Loucy (cell line): ENCODE measurements at regions not wholly inside any gene's neighbourhood (a gene's known extent, or its start where the extent isn't known, plus 50 kb on each side); places are given as distances from the start of the nearest gene placed in this dataset.

Experiments used
- H2AFZ ChIP-seq: fragments of 200-600 bp; sonication (generic); 2 replicates; pipeline ENCODE4 v1.6.0; 2016; ENCODE audit warnings: antibody characterized with exemption, mild to moderate bottlenecking, low read length, moderate library complexity
- H3F3A ChIP-seq: fragments of 200-600 bp; 2 replicates; pipeline ENCODE4 v1.6.0; 2016; ENCODE audit warnings: antibody characterized with exemption, low read depth, mild to moderate bottlenecking
- H3K27me3 ChIP-seq: fragments of 200-600 bp; sonication (generic); 2 replicates; pipeline ENCODE4 v1.6.1; 2014; ENCODE audit warnings: low read length, mild to moderate bottlenecking; ENCODE audit not compliant: insufficient read depth, poor library complexity, severe bottlenecking
- H3K36me3 ChIP-seq: fragments of 200-600 bp; sonication (generic); 2 replicates; pipeline ENCODE4 v1.6.1; 2016; ENCODE audit warnings: low read length; ENCODE audit not compliant: insufficient read depth
- H3K4me1 ChIP-seq: fragments of 200-600 bp; sonication (generic); 2 replicates; pipeline ENCODE4 v1.5.1; 2014; ENCODE audit warnings: low read length, mild to moderate bottlenecking; ENCODE audit not compliant: insufficient read depth, poor library complexity, severe bottlenecking
- H3K4me2 ChIP-seq: fragments of 200-600 bp; sonication (generic); 2 replicates; pipeline ENCODE4 v1.6.0; 2014; ENCODE audit warnings: antibody characterized with exemption, low read length, low read depth, mild to moderate bottlenecking; ENCODE audit not compliant: poor library complexity, severe bottlenecking
- H3K4me3 ChIP-seq: fragments of 200-600 bp; sonication (generic); 2 replicates; pipeline ENCODE4 v1.5.1; 2014; ENCODE audit warnings: low read length, mild to moderate bottlenecking, mixed read lengths; ENCODE audit not compliant: poor library complexity, severe bottlenecking
- H3K79me2 ChIP-seq: fragments of 200-600 bp; sonication (generic); 2 replicates; pipeline ENCODE4 v1.6.1; 2014; ENCODE audit warnings: low read length; ENCODE audit not compliant: insufficient read depth
- H3K9ac ChIP-seq: fragments of 200-600 bp; sonication (generic); 2 replicates; pipeline ENCODE4 v1.6.0; 2014; ENCODE audit warnings: mild to moderate bottlenecking, low read depth, low read length, moderate library complexity; ENCODE audit not compliant: poor library complexity, severe bottlenecking
- H3K9me2 ChIP-seq: fragments of 200-600 bp; sonication (generic); replicated peaks from 2 replicates; pipeline ENCODE4 v1.6.1; 2016; ENCODE audit warnings: low read depth, low read length, mixed read lengths
- H3K9me3 ChIP-seq: fragments of 200-600 bp; sonication (generic); 2 replicates; pipeline ENCODE4 v1.6.1; 2014; ENCODE audit warnings: mild to moderate bottlenecking, antibody characterized with exemption, low read length, low read depth; ENCODE audit not compliant: insufficient read depth
- H4K20me1 ChIP-seq: fragments of 200-600 bp; sonication (generic); 2 replicates; pipeline ENCODE4 v1.6.0; 2014; ENCODE audit warnings: antibody characterized with exemption, low read length, mild to moderate bottlenecking; ENCODE audit not compliant: insufficient read depth, poor library complexity, severe bottlenecking
- EZH2phosphoT487 ChIP-seq: fragments of 200-600 bp; IDR thresholded peaks from 2 replicates; pipeline ENCODE4 v1.6.1; 2018; ENCODE audit warnings: antibody characterized with exemption, mild to moderate bottlenecking, moderate library complexity, borderline replicate concordance
- TF ChIP-seq, protein P1 (sequence below): fragments of 200-600 bp; sonication (generic); conservative IDR thresholded peaks from 2 replicates; pipeline ENCODE4 v1.5.1; 2014; ENCODE audit warnings: mild to moderate bottlenecking, antibody characterized with exemption, low read length

DNA sequence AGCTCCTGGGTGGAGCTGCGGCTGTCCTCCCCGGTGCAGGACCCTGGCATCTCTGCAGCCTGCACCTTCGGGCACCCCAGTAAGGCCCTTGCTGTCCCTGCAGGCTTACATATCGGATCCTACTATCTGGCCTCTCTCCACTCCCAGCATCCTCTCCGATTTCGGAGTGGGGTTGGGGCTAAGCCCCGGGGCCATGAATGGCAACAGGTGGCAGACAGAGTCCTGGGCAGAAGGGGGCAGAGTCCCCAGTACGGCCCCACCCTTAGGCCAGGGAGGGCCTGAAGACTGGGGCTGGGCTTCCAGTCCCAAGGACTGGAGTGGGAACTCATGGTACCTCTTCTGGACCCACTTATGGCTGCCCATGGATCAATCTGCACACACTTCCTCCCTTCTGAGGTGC is 180.4 kb upstream of the MC4R start:
- Histone ChIP-seq H3K4me2 (no peak overlapping the region), H3K9me3 (no peaks in the 10 kb centered on the region), H4K20me1 (no peaks in the 10 kb centered on the region), H3K9ac (no peak overlapping the region), H2AFZ (no peak overlapping the region), H3K4me1 (no peaks in the 10 kb centered on the region), H3K9me2 (no peaks in the 10 kb centered on the region), H3F3A (no peaks in the 10 kb centered on the region), H3K79me2 (no peaks in the 10 kb centered on the region), H3K27me3 (no peaks in the 10 kb centered on the region), H3K36me3 (no peaks in the 10 kb centered on the region), H3K4me3 (no peak overlapping the region)
- TF ChIP-seq EZH2phosphoT487 = no peak
- TF ChIP-seq, protein P1, sequence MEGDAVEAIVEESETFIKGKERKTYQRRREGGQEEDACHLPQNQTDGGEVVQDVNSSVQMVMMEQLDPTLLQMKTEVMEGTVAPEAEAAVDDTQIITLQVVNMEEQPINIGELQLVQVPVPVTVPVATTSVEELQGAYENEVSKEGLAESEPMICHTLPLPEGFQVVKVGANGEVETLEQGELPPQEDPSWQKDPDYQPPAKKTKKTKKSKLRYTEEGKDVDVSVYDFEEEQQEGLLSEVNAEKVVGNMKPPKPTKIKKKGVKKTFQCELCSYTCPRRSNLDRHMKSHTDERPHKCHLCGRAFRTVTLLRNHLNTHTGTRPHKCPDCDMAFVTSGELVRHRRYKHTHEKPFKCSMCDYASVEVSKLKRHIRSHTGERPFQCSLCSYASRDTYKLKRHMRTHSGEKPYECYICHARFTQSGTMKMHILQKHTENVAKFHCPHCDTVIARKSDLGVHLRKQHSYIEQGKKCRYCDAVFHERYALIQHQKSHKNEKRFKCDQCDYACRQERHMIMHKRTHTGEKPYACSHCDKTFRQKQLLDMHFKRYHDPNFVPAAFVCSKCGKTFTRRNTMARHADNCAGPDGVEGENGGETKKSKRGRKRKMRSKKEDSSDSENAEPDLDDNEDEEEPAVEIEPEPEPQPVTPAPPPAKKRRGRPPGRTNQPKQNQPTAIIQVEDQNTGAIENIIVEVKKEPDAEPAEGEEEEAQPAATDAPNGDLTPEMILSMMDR = no peak

DNA sequence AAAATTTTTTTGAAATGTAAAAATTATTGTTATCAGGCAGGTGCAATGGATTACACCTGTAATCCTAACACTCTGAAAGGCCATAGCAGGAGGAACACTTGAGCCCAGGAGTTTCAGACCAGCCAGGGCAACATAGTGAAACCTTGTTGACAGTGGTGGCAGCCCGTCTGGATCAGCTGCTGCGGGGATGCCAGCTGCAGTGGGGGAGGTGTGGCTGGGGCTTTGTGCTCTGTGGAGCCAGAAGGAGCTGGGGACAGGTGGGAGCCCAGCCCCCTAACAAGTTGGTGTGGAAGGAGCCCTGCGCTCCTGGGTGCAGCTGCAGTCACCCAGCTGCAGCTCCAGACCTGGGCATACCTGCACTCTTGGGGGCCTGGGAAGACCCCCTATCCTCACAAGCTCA is 182.4 kb upstream of the MC4R start:
- Histone ChIP-seq H3K4me3 (no peak overlapping the region), H3K79me2 (no peaks in the 10 kb centered on the region), H2AFZ (no peak overlapping the region), H4K20me1 (no peaks in the 10 kb centered on the region), H3F3A (no peaks in the 10 kb centered on the region), H3K36me3 (no peaks in the 10 kb centered on the region), H3K9me2 (no peaks in the 10 kb centered on the region), H3K4me1 (no peaks in the 10 kb centered on the region), H3K27me3 (no peaks in the 10 kb centered on the region), H3K9ac (no peak overlapping the region), H3K9me3 (no peaks in the 10 kb centered on the region), H3K4me2 (no peak overlapping the region)
- TF ChIP-seq, protein P1 = no peak
- TF ChIP-seq EZH2phosphoT487 = no peak

DNA sequence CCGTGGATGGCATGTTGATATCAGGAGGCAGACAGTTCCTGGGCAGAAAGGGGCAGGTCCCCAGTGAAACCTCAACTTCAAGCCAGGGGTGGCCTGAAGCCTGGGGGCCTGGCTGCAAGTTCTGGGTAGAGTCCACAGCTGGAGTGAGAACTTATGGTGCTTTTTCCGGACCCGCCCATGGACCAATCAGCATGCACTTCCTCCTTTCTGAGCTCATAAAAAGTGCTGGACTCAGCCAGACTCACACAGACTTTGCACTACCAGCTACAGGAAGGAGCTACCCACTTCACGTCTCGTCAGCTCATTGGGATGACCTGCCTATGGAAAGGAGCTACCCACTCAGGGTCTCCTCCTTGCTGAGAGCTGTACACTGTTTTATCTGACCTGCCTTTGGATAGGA is 183.1 kb upstream of the MC4R start:
- TF ChIP-seq, protein P1 = no peak
- no peak for TF ChIP-seq EZH2phosphoT487

More for the DNA sequence above, 183.1 kb upstream of the MC4R start:
- Histone ChIP-seq H3K4me2 (no peak overlapping the region), H2AFZ (peak overlapping the region; percentile 42; the same call in 1 of the 2 replicates), H3K27me3 (no peaks in the 10 kb centered on the region), H3K9me2 (no peaks in the 10 kb centered on the region), H4K20me1 (no peaks in the 10 kb centered on the region), H3K9ac (no peak overlapping the region), H3K4me3 (no peak overlapping the region), H3K79me2 (no peaks in the 10 kb centered on the region), H3F3A (no peaks in the 10 kb centered on the region), H3K4me1 (no peaks in the 10 kb centered on the region), H3K36me3 (no peaks in the 10 kb centered on the region), H3K9me3 (no peaks in the 10 kb centered on the region)
